ENCODE measurements at regions not wholly inside any gene's neighbourhood (a gene's known extent, or its start where the extent isn't known, plus 50 kb on each side); places are given as distances from the start of the nearest gene placed in this dataset.

GRCh38 chr13:22253107-22253506, 582.2 kb downstream of the FGF9 start:
- no peak for DNase-seq

GRCh38 chr13:22256111-22256639, 585.3 kb downstream of the FGF9 start:
- no peak for DNase-seq

- no peak for DNase-seq
These were observed 591.4 kb downstream of the FGF9 start for GRCh38 chr13:22262001-22262885.

GRCh38 chr13:22263185-22263584, 592.3 kb downstream of the FGF9 start:
- DNase-seq = no peak

- no peak for DNase-seq
These were observed 594.7 kb downstream of the FGF9 start for GRCh38 chr13:22265563-22265962.

GRCh38 chr13:22270881-22271280, 600.0 kb downstream of the FGF9 start:
- DNase-seq = no peak

- no peak for DNase-seq
These were observed 601.0 kb downstream of the FGF9 start for GRCh38 chr13:22271903-22272302.

GRCh38 chr13:22275393-22275792, 604.5 kb downstream of the FGF9 start:
- no peak for DNase-seq

GRCh38 chr13:22276616-22277015, 605.7 kb downstream of the FGF9 start:
- DNase-seq = no peak

- DNase-seq = peak; percentile 21
These were observed 607.6 kb downstream of the FGF9 start for GRCh38 chr13:22278336-22278929.

GRCh38 chr13:22285867-22286266, 615.0 kb downstream of the FGF9 start:
- no peak for DNase-seq

GRCh38 chr13:22286338-22286737, 615.5 kb downstream of the FGF9 start:
- DNase-seq = no peak

- DNase-seq = no peak
These were observed 616.6 kb downstream of the FGF9 start for GRCh38 chr13:22287343-22287920.

GRCh38 chr13:22288496-22288895, 617.6 kb downstream of the FGF9 start:
- no peak for DNase-seq

GRCh38 chr13:22289711-22290110, 618.8 kb downstream of the FGF9 start:
- no peak for DNase-seq

- DNase-seq = no peak
These were observed 627.7 kb downstream of the FGF9 start for GRCh38 chr13:22298530-22298929.

- DNase-seq = no peak
These were observed 641.0 kb downstream of the FGF9 start for GRCh38 chr13:22311734-22312404.

- no peak for DNase-seq
These were observed 641.5 kb downstream of the FGF9 start for GRCh38 chr13:22312405-22312803.

- no peak for DNase-seq
These were observed 645.7 kb downstream of the FGF9 start for GRCh38 chr13:22316494-22317025.

GRCh38 chr13:22320991-22321390, 650.1 kb downstream of the FGF9 start:
- DNase-seq = no peak

- DNase-seq = no peak
These were observed 654.9 kb downstream of the FGF9 start for GRCh38 chr13:22325761-22326160.

- DNase-seq = no peak
These were observed 661.5 kb downstream of the FGF9 start for GRCh38 chr13:22332416-22332815.

GRCh38 chr13:22336460-22336859, 665.6 kb downstream of the FGF9 start:
- DNase-seq = no peak
